G401 (cell line): ENCODE measurements at regions not wholly inside any gene's neighbourhood (a gene's known extent, or its start where the extent isn't known, plus 50 kb on each side); places are given as distances from the start of the nearest gene placed in this dataset.

Experiments used
- DNase-seq: peaks from one replicate; pipeline ENCODE4 v3.0.0-alpha.2; 2015; ENCODE audit warnings: low spot score
- in situ Hi-C: cut with HindIII; loops from 2 replicates; pipeline ENCODE4 v1.10.0; 2016; ENCODE audit warnings: low sequenced_read_pairs, mixed read lengths

GRCh38 chr6:85396159-85396808 is 53.6 kb upstream of the NT5E start:
- in situ Hi-C loops: no loop called here
- no peak for DNase-seq

- in situ Hi-C loops: no loop called here
- no peak for DNase-seq
These were observed 54.1 kb upstream of the NT5E start for GRCh38 chr6:85395746-85396145.

GRCh38 chr6:85394853-85395538 is 54.9 kb upstream of the NT5E start:
- in situ Hi-C loops: no loop called here
- no peak for DNase-seq

GRCh38 chr6:85394199-85394598 is 55.7 kb upstream of the NT5E start:
- in situ Hi-C loops: no loop called here
- DNase-seq: no peak

GRCh38 chr6:85392379-85392778 is 57.5 kb upstream of the NT5E start:
- DNase-seq: no peak
- in situ Hi-C loops: no loop called here

- in situ Hi-C loops: no loop called here
These were observed 59.1 kb upstream of the NT5E start for GRCh38 chr6:85390775-85391174.

GRCh38 chr6:85390105-85390728 is 59.7 kb upstream of the NT5E start:
- in situ Hi-C loops: no loop called here
- DNase-seq: no peak

More at GRCh38 chr6:85390775-85391174, 59.1 kb upstream of the NT5E start:
- DNase-seq: no peak

- DNase-seq: no peak
- in situ Hi-C loops: no loop called here
These were observed 60.6 kb upstream of the NT5E start for GRCh38 chr6:85389151-85389797.

GRCh38 chr6:85388531-85388930 is 61.4 kb upstream of the NT5E start:
- in situ Hi-C loops: no loop called here
- peak; percentile 13 for DNase-seq

- no peak for DNase-seq
- in situ Hi-C loops: no loop called here
These were observed 64.1 kb upstream of the NT5E start for GRCh38 chr6:85385636-85386315.

GRCh38 chr6:85383042-85383441 is 66.8 kb upstream of the NT5E start:
- no peak for DNase-seq
- in situ Hi-C loops: no loop called here

GRCh38 chr6:85382541-85382940 is 67.3 kb upstream of the NT5E start:
- in situ Hi-C loops: no loop called here
- DNase-seq: no peak

- in situ Hi-C loops: no loop called here
- no peak for DNase-seq
These were observed 77.0 kb upstream of the NT5E start for GRCh38 chr6:85372915-85373270.

GRCh38 chr6:85372188-85372914 is 77.5 kb upstream of the NT5E start:
- in situ Hi-C loops: no loop called here
- DNase-seq: no peak

GRCh38 chr6:85368631-85369030 is 81.3 kb upstream of the NT5E start:
- DNase-seq: no peak
- in situ Hi-C loops: no loop called here

GRCh38 chr6:85364344-85364743 is 85.5 kb upstream of the NT5E start:
- no peak for DNase-seq
- in situ Hi-C loops: no loop called here

- in situ Hi-C loops: no loop called here
- DNase-seq: no peak
These were observed 86.0 kb upstream of the NT5E start for GRCh38 chr6:85363870-85364269.

- DNase-seq: no peak
- in situ Hi-C loops: no loop called here
These were observed 87.1 kb upstream of the NT5E start for GRCh38 chr6:85362652-85363310.

GRCh38 chr6:85361643-85362014 is 88.3 kb upstream of the NT5E start:
- in situ Hi-C loops: no loop called here
- DNase-seq: no peak
